NCI-H446 treated with DMSO at 0.1 percent for 48 hours (cell line): ENCODE measurements at regions not wholly inside any gene's neighbourhood (a gene's known extent, or its start where the extent isn't known, plus 50 kb on each side); places are given as distances from the start of the nearest gene placed in this dataset.

ENCODE experiments used
- DNase-seq: peaks from one replicate; lab custom pipeline; 2025; lab: John Stamatoyannopoulos, UW

DNA sequence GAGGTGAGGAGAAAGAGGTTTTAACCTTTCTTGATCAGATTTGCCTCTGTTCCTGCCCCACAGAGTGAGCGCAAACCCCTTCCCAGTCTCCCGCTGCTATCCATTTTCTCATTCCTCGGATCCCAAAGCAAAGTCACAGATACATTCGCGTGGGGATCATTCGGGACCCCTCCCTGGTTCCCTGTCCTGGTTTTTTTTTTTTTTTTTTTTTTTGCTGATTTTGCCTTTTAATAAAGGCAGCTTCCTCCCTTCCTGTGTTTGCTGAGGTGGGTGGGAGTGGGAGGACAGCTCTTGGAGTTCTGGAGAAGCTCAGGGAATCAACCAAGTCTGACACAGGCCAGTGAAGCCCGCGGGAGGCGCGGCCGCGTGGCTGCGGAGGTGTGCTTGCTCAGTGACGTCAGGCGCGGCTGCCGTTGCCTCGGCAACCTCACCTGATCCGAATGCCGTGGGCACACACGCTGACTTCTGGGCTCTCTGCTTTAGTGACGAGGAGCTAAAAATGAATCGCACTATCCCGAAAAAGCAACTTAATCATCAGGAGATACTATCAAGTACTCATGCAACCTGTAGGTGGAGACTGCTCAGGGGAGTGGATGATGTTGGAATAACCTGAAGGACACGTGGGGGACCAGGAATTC is 106.4 kb downstream of the TBX19 start:
- no peak for DNase-seq

DNA sequence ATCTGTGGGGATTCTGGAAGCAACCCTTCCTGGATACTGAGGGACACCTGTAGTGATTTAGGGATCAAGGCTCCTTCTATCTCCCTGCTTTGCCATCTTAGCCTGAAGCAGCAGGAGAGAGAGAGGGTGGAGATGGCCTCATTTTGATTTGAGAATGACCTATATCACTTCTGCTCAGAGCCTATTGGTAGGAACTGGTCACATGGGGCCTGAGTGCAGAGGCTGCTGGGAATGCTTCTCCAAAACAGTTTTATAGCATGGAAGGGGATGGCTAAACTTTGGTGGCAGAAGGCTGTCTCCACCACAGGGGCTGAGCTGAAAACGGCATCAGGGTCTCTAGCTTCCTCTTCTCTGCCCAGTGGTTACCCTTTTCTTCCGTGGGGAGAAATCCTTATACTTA is 105.8 kb downstream of the TBX19 start:
- no peak for DNase-seq

DNA sequence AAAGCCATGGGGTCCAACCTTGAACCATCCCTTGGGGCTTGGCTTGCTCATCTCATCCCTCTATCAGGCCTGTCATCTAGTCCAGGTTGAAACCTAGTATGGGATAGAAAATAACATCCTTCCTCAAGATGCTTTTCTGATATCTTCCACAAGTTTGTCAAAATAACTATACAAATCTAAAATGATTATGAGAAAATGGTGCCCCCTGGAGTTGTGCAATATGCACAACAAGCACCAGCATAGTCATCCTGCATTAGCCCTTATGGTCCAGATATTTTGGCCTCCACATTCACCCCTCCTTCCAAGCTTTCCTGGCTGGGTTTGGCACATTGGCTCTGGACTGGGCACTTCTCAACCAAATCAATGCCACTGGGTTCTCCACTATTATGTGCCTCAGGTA is 101.2 kb downstream of the TBX19 start:
- DNase-seq = no peak

DNA sequence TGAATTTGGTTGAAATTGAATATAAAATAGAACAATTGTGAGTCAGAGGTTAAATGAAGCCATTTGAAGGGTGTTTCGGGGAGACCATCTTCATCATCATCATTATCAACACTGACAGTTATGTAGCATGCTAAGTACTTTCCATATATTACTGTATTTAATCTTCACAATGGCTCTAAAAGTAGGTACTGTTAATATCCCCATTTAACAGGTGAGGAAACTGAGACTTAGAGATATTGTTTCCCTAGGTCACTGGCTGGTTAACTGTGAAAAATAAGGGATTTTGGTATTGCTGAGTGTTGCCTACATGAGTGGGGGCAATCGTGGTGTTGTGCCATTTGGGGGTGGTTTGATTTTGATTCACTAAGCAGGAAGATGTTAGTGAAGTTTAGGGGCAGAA is 100.3 kb downstream of the TBX19 start:
- no peak for DNase-seq

- no peak for DNase-seq
These were observed 98.6 kb downstream of the TBX19 start for GRCh38 chr1:168379104-168379860.

DNA sequence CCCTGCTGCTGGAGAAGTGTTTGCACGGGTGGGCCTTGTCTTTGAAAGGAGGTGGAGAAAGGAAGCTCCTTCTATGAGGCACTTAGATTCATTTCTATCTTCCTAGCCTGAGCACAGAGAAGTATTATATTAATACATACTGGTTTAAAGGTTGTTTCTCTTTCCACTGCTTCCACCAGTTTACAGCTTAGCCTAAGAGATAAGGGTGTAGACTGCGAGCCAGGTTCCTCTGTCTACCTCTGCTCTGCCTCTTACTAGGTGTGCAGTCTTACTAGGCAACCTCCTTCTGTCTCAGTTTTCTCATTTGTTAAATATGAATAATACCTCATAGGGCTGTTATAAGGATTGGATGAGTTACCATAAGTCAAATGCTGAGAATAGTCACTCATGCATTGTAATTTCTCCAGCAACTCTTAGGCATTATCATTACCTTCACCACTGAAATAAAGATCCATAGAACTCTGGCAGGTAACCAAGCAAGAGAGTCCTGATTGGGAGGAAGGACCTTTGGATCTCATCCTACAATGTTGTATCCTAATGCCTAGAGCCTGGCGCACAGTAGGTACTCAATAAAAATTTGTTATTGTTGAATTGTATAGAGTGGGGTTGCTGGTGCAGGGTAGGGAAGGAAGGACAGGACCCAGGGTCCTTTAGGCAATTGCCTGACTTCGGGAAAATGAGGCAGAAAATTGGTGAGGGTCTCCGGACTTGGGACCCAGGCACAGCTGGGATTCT is 95.1 kb downstream of the TBX19 start:
- no peak for DNase-seq

GRCh38 chr1:168374566-168374965 is 93.9 kb downstream of the TBX19 start:
- DNase-seq = no peak

GRCh38 chr1:168373869-168374268 is 93.2 kb downstream of the TBX19 start:
- DNase-seq = no peak

- no peak for DNase-seq
These were observed 92.2 kb downstream of the TBX19 start for GRCh38 chr1:168372861-168373371.

- DNase-seq = no peak
These were observed 91.6 kb downstream of the TBX19 start for GRCh38 chr1:168372307-168372706.

DNA sequence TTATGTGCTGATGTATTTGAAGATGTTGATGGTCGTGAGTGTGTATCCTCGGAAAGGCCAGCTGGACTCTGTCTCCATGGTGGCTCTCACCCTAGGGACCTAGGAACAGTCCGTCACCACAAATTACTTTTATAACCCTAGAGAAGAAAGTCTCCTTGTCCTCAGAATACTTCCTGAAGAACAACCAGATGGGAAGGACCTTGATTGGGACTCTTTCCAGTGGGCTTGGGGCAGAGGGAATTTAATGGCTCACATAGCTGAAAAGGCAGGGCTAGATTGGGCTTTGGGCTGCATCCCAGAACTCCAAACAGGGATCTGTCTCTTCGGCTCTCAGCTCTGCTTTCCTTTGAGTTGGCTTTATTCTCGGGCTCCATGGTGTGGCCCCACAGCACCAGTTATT is 90.8 kb downstream of the TBX19 start:
- no peak for DNase-seq

DNA sequence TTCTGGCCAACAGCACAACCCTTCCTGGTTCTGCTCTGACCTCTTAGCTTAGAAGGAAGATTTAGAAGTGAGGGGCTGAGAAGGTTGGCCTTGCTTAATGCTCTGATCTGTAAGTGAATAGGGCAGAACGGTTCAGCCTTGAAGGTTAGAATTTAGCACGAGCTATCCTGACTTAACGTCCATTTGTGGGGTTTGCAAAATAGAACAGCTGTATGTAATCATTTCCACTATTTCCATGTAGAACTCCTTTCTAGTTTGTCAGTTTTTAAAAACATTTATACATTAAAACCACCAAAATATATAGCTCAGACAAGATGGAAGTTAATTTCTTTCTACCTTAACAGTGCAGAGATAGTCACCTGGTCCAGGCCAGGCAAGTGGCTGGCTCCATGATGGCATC is 89.9 kb downstream of the TBX19 start:
- no peak for DNase-seq

GRCh38 chr1:168369655-168370054 is 89.0 kb downstream of the TBX19 start:
- no peak for DNase-seq

- no peak for DNase-seq
These were observed 87.5 kb downstream of the TBX19 start for GRCh38 chr1:168368131-168368530.

DNA sequence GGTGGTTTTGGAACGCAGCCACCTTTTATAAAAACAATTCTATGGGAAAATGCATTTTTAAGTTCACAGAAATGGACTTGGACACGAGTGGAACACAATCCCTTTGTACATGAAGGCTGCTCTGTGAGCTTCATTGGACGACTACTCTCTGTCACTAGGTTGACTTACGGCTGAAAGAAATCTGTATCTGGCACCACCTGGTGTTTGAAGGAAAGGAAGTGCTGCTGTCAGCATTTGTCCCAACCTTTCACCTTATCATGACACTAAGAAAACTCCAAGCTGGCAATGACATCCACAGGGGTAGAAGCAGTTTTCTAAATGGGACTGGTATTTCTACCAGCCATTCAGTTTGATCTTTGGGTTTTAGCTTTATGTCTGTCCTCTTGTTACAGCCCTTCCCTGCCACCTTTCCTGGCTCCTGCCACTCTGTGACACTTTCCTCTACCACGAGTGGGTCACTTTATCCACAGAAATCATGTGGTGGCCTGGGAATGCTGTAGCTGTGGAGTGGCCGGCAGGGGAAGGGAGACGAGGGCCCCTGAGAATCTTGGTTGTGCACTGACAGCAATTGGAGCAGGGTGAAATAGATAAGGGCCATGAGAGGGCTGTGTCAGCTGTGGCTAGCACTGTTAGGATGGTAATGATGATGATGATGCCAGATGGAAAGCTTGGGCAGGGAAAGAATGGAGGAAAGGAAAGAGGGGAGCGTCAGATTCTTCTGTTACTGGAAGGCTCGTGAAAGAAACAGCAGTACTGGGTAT is 85.2 kb downstream of the TBX19 start:
- DNase-seq = no peak
